ENCODE measurements at regions not wholly inside any gene's neighbourhood (a gene's known extent, or its start where the extent isn't known, plus 50 kb on each side); places are given as distances from the start of the nearest gene placed in this dataset.

DNA sequence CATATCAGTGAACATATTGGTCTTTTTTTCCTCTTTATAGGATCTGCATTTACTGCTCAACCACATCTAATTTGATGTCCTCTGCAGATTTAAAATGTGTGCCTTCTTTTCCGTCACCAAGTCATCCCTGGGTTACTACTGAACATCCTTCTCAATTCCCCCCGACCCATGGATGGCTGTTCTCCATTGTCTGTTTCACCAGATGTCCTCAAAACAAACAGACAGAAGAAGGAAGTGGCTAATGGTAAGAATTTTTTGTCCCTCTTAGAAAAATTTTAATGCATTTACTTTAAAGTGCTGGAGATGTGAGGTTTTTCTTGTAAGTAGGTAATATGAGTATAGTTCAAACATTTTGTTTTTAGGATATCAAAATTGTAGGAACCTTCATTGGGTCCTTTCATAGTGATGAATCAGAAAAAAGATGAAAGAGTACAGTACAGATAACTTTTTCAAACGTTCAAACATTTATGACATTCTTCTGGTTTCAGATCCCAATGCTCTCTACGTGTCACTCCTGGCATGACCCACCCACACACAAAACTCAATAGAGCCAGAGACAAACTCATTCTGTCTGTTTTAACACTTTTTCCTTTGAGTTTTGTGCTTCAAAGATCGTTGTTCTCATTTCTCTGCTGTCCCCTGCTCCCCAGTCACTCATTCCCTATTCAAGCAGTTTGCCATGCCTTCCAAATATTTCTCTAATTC, 276.4 kb downstream of the PRL start:
- no peak for DNase-seq (ENCODE audit: low read depth)
- Histone ChIP-seq H3K27me3 (ENCODE audit: control insufficient read depth, insufficient read depth, low read length) (no peaks in the 10 kb centered on the region), H3K4me3 (ENCODE audit: low read depth, low read length) (no peak overlapping the region), H3K36me3 (ENCODE audit: control insufficient read depth, insufficient read depth, low read length) (no peaks in the 10 kb centered on the region)
- TF ChIP-seq, protein P1, sequence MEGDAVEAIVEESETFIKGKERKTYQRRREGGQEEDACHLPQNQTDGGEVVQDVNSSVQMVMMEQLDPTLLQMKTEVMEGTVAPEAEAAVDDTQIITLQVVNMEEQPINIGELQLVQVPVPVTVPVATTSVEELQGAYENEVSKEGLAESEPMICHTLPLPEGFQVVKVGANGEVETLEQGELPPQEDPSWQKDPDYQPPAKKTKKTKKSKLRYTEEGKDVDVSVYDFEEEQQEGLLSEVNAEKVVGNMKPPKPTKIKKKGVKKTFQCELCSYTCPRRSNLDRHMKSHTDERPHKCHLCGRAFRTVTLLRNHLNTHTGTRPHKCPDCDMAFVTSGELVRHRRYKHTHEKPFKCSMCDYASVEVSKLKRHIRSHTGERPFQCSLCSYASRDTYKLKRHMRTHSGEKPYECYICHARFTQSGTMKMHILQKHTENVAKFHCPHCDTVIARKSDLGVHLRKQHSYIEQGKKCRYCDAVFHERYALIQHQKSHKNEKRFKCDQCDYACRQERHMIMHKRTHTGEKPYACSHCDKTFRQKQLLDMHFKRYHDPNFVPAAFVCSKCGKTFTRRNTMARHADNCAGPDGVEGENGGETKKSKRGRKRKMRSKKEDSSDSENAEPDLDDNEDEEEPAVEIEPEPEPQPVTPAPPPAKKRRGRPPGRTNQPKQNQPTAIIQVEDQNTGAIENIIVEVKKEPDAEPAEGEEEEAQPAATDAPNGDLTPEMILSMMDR (IDR thresholded peaks at IDR 0.05; ENCODE audit: insufficient read depth, low read length, poor library complexity, severe bottlenecking) = no peak

DNA sequence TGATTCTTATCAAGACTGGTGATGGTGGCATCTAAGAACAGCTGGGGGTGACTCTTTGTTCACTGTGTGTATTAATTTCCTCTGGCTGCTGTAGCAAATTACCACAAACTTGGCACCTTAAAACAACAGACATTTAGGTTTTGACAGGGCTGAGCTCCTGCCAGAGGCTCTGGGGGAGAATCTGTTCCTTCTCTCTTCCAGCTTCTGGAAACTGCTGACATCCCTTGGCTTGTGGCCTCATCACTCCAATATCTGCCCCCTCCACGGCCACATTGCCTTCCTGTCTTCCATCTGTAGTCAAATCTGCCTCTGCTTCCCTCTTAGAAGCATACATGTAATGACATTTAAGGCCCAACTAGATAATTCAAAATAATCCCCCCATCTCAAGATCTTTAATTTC, 274.9 kb downstream of the PRL start:
- Histone ChIP-seq H3K36me3 (ENCODE audit: control insufficient read depth, insufficient read depth, low read length) (no peaks in the 10 kb centered on the region), H3K4me3 (ENCODE audit: low read depth, low read length) (no peak overlapping the region), H3K27me3 (ENCODE audit: control insufficient read depth, insufficient read depth, low read length) (no peaks in the 10 kb centered on the region)
- DNase-seq (ENCODE audit: low read depth) = no peak
- TF ChIP-seq, protein P1 (IDR thresholded peaks at IDR 0.05; ENCODE audit: insufficient read depth, low read length, poor library complexity, severe bottlenecking) = no peak

DNA sequence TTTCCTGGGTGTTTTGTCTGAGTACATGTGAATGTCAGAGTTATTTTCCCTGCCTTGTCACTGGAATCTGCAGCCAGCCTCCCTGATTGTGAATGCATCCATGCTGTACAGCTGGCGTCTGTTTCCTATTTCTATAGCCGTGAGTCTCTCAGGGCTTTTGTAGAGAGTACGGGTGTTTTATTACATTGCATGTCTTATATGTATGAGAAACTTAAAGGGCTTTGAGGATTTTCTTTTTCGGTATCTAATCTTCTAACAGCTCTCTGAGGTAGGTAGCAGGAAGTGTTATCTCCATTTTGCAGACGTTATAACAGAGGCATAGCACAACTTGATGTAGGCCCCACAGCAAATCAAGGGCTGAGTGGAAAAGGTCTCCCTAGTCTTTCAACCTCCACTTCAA, 272.9 kb downstream of the PRL start:
- DNase-seq (ENCODE audit: low read depth) = no peak
- no peaks in the 10 kb centered on the region for H3K36me3 ChIP-seq (ENCODE audit: control insufficient read depth, insufficient read depth, low read length)
- TF ChIP-seq, protein P1 (IDR thresholded peaks at IDR 0.05; ENCODE audit: insufficient read depth, low read length, poor library complexity, severe bottlenecking) = no peak
- H3K27me3 ChIP-seq (ENCODE audit: control insufficient read depth, insufficient read depth, low read length) = no peaks in the 10 kb centered on the region
- no peak overlapping the region for H3K4me3 ChIP-seq (ENCODE audit: low read depth, low read length)

DNA sequence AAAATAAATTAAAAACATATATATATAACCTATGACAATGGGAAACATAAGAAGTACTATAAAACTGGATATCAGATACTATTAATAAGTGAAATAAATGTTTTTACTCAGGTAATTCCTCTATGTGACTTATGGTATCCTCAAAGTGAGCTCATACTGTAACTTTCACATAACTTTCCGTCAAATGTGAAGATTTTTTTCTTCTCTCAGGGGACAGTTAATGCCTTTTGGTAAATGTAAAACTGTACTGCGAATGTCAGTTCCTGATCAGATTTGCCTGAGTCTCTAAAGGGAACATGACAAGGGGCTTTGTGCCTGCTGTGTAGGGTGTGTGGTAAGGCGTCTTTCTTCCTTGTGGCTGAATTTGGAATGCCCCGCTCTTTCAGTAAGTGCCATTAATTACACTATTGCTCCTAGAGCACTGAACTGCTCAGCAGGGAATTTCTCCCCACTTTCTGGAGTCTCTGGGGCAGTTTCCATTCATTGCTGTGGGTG, 271.8 kb downstream of the PRL start:
- H3K36me3 ChIP-seq (ENCODE audit: control insufficient read depth, insufficient read depth, low read length) = no peaks in the 10 kb centered on the region
- TF ChIP-seq, protein P1 (IDR thresholded peaks at IDR 0.05; ENCODE audit: insufficient read depth, low read length, poor library complexity, severe bottlenecking) = no peak

DNA sequence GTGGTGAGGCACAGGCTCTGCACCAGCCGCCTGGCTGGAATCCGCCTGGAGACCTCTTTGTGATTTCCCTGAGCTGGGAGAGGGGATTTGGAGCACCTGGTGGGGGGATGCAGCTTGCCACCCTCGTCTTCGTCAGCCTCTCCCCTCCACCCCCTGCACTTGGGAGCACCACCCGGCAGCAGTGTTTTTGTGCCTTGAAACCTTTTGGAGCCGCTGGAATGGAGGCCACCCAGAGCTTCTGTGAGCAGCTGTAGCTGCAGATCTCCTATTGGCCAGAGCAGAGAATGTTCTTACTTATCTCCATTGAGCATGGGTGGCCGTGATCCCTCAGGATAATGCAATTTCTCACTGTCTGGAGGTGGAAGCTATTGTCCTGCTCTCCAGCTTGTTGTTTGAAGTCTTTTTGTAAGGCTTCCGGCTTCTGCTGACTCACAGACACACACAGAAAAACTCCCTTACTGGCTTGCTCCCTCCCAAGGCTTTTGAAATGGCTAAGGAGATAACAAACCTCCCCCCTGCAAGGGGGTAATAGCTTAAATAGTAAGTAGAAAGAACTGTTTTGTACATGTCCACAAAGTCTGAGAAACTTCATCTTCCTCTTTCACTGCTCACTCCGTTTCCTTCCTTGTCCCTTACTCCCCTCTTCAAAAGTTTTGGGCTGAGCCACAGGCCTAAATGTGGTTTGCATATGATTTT, 271.2 kb downstream of the PRL start:
- peak; percentile 80 for DNase-seq (ENCODE audit: low read depth)
- Histone ChIP-seq H3K4me3 (ENCODE audit: low read depth, low read length) (no peak overlapping the region), H3K36me3 (ENCODE audit: control insufficient read depth, insufficient read depth, low read length) (no peaks in the 10 kb centered on the region), H3K27me3 (ENCODE audit: control insufficient read depth, insufficient read depth, low read length) (no peaks in the 10 kb centered on the region)
- TF ChIP-seq, protein P1 (IDR thresholded peaks at IDR 0.05; ENCODE audit: insufficient read depth, low read length, poor library complexity, severe bottlenecking) = no peak

More for the DNA sequence above, 271.8 kb downstream of the PRL start:
- H3K4me3 ChIP-seq (ENCODE audit: low read depth, low read length) = no peak overlapping the region
- no peaks in the 10 kb centered on the region for H3K27me3 ChIP-seq (ENCODE audit: control insufficient read depth, insufficient read depth, low read length)
- no peak for DNase-seq (ENCODE audit: low read depth)
